Amniotic stem cell (primary cell): ENCODE measurements at regions not wholly inside any gene's neighbourhood (a gene's known extent, or its start where the extent isn't known, plus 50 kb on each side); places are given as distances from the start of the nearest gene placed in this dataset.
"Not testable (repeated sequence)": the region's sequence is repeated elsewhere in the genome, so short reads cannot be mapped to it uniquely, and the experiment has no call there.

Experiments used
- DNase-seq: peaks from one replicate; lab custom pipeline; 2025; lab: John Stamatoyannopoulos, UW

- DNase-seq: no peak
Measured at GRCh38 chr12:46084666-46085631, 94.6 kb upstream of the SCAF11 start.

- no peak for DNase-seq
Measured at GRCh38 chr12:46082490-46083200, 92.3 kb upstream of the SCAF11 start.

GRCh38 chr12:46073321-46073720, 82.9 kb upstream of the SCAF11 start:
- no peak for DNase-seq

- DNase-seq: peak; percentile 53
Measured at GRCh38 chr12:46071769-46072624, 81.6 kb upstream of the SCAF11 start.

- no peak for DNase-seq
Measured at GRCh38 chr12:46071335-46071734, 81.0 kb upstream of the SCAF11 start.

GRCh38 chr12:46067094-46067493, 76.7 kb upstream of the SCAF11 start:
- DNase-seq: no peak

GRCh38 chr12:46065412-46066166, 75.2 kb upstream of the SCAF11 start:
- no peak for DNase-seq

GRCh38 chr12:46064548-46064947, 74.2 kb upstream of the SCAF11 start:
- no peak for DNase-seq

- not testable (repeated sequence) for DNase-seq
Measured at GRCh38 chr12:46058697-46059096, 68.3 kb upstream of the SCAF11 start.

- DNase-seq: no peak
Measured at GRCh38 chr12:46050805-46051204, 60.4 kb upstream of the SCAF11 start.

GRCh38 chr12:46049665-46050064, 59.3 kb upstream of the SCAF11 start:
- DNase-seq: no peak

- no peak for DNase-seq
Measured at GRCh38 chr12:46046436-46046835, 56.1 kb upstream of the SCAF11 start.

GRCh38 chr12:46043972-46044520, 53.7 kb upstream of the SCAF11 start:
- DNase-seq: no peak
